ENCODE measurements at regions not wholly inside any gene's neighbourhood (a gene's known extent, or its start where the extent isn't known, plus 50 kb on each side); places are given as distances from the start of the nearest gene placed in this dataset.

DNA sequence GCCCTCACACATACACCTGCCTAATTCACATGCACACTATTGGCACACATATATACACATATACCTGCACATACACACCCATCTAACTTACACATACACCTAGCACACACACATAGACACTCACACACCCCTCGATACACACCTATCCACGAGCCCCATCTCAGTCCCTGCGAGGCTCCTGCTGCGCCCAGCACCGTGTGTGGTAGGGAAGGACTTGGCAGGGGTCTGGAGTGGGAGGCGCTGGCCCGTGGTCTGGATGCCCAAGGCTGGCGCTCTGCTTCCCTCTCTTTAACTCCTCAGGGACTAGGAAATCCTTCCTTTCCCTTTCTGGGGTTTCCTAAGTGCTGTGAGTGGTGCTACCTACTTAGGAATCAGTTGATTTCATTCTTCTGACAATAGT, 202.7 kb downstream of the UQCRFS1 start:
- no peak for DNase-seq
- intact Hi-C loops (cut with micrococcal nuclease): no loop called here
- Histone ChIP-seq H3K27ac (ENCODE audit: low read depth, low read length) (no peak overlapping the region), H3K4me1 (ENCODE audit: insufficient read depth, low read length) (no peaks in the 10 kb centered on the region), H3K9me3 (ENCODE audit: control insufficient read depth in 1 of 2, low read length in 2 of 2) (no peaks in the 10 kb centered on the region), H3K4me3 (ENCODE audit: low read length in 2 of 2) (no peak overlapping the region), H3K36me3 (ENCODE audit: insufficient read depth, low read length) (no peaks in the 10 kb centered on the region), H3K27me3 (ENCODE audit: insufficient read depth, low read length) (no peaks in the 10 kb centered on the region)
- peaks cover 0 to 2% (median 0%) of the 10 kb centered on the region in 8 donors for H3K9me3 Mint-ChIP-seq
- H3K4me3 Mint-ChIP-seq: no peak overlapping the region
- H3K36me3 Mint-ChIP-seq: no peaks in the 10 kb centered on the region
- H3K4me1 Mint-ChIP-seq: no peaks in the 10 kb centered on the region
- H3K27ac Mint-ChIP-seq: no peak overlapping the region
- ChIA-PET POLR2A (ENCODE audit: partially characterized antibody) (no interaction called here), CTCF (ENCODE audit: partially characterized antibody) (no interaction called here)
- peaks cover 0 to 2% of the 10 kb centered on the region in 2 donors for H3K27me3 Mint-ChIP-seq

GRCh38 chr19:29006057-29006735, 206.8 kb downstream of the UQCRFS1 start:
- Mint-ChIP-seq H3K27me3 (no peaks in the 10 kb centered on the region), H3K9me3 (peaks cover 0 to 2% (median 0%) of the 10 kb centered on the region in 8 donors), H3K27ac (no peak overlapping the region), H3K4me1 (no peaks in the 10 kb centered on the region), H3K36me3 (no peaks in the 10 kb centered on the region), H3K4me3 (no peak overlapping the region)
- no peaks in the 10 kb centered on the region for H3K4me1 ChIP-seq (ENCODE audit: insufficient read depth, low read length)
- intact Hi-C loops (cut with micrococcal nuclease): no loop called here
- DNase-seq: no peak
- H3K4me3 ChIP-seq (ENCODE audit: low read length in 2 of 2): no peak overlapping the region
- CTCF ChIA-PET (ENCODE audit: partially characterized antibody): interaction anchor here (1.4 kb wide), 1 partner anchor 11 kb away, joined by 4 read pairs; no protein-coding TSS in a partner anchor
- POLR2A ChIA-PET (ENCODE audit: partially characterized antibody): no interaction called here
- H3K36me3 ChIP-seq (ENCODE audit: insufficient read depth, low read length): no peaks in the 10 kb centered on the region
- H3K27ac ChIP-seq (ENCODE audit: low read depth, low read length): no peak overlapping the region
- H3K9me3 ChIP-seq (ENCODE audit: control insufficient read depth in 1 of 2, low read length in 2 of 2): no peaks in the 10 kb centered on the region
- H3K27me3 ChIP-seq (ENCODE audit: insufficient read depth, low read length): no peaks in the 10 kb centered on the region

DNA sequence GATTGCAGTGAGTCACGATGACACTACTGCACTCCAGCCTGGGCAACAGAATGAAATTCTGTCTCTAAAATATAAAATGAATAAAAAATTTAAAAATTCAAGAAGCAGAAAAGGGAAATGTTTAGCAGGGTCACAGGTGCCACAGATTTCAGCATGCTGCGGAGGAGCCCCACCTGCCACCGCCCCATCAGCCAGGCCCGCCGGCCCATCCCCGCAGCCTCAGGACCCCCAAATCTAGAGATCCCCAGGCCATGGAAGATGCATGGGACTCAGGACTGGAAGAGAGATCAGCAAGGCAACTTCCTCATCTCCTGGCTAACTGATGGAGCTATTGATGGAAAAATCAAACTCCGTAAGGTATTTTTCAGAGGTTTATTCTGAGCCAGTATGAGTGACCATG, 208.2 kb downstream of the UQCRFS1 start:
- Histone ChIP-seq H3K36me3 (ENCODE audit: insufficient read depth, low read length) (no peaks in the 10 kb centered on the region), H3K27ac (ENCODE audit: low read depth, low read length) (no peak overlapping the region), H3K4me3 (ENCODE audit: low read length in 2 of 2) (no peak overlapping the region), H3K9me3 (ENCODE audit: control insufficient read depth in 1 of 2, low read length in 2 of 2) (no peaks in the 10 kb centered on the region), H3K27me3 (ENCODE audit: insufficient read depth, low read length) (no peaks in the 10 kb centered on the region), H3K4me1 (ENCODE audit: insufficient read depth, low read length) (no peaks in the 10 kb centered on the region)
- no peak for DNase-seq
- ChIA-PET POLR2A (ENCODE audit: partially characterized antibody) (no interaction called here), CTCF (ENCODE audit: partially characterized antibody) (no interaction called here)
- H3K27ac Mint-ChIP-seq: no peak overlapping the region
- H3K36me3 Mint-ChIP-seq: no peaks in the 10 kb centered on the region
- H3K9me3 Mint-ChIP-seq: peaks cover 0 to 3% (median 0%) of the 10 kb centered on the region in 8 donors
- no peak overlapping the region for H3K4me3 Mint-ChIP-seq
- H3K27me3 Mint-ChIP-seq: no peaks in the 10 kb centered on the region
- intact Hi-C loops (cut with micrococcal nuclease): no loop called here
- no peaks in the 10 kb centered on the region for H3K4me1 Mint-ChIP-seq

- Histone ChIP-seq H3K36me3 (ENCODE audit: insufficient read depth, low read length) (no peaks in the 10 kb centered on the region), H3K4me1 (ENCODE audit: insufficient read depth, low read length) (no peaks in the 10 kb centered on the region), H3K9me3 (ENCODE audit: control insufficient read depth in 1 of 2, low read length in 2 of 2) (no peaks in the 10 kb centered on the region), H3K27me3 (ENCODE audit: insufficient read depth, low read length) (no peaks in the 10 kb centered on the region), H3K4me3 (ENCODE audit: low read length in 2 of 2) (no peak overlapping the region), H3K27ac (ENCODE audit: low read depth, low read length) (no peak overlapping the region)
- Mint-ChIP-seq H3K27me3 (peaks cover 0 to 4% of the 10 kb centered on the region in 2 donors), H3K27ac (no peak overlapping the region), H3K36me3 (no peaks in the 10 kb centered on the region), H3K9me3 (peaks cover 0 to 6% (median 2%) of the 10 kb centered on the region in 8 donors), H3K4me3 (no peak overlapping the region), H3K4me1 (no peaks in the 10 kb centered on the region)
- intact Hi-C loops (cut with micrococcal nuclease): no loop called here
- CTCF ChIA-PET (ENCODE audit: partially characterized antibody): no interaction called here
- no peak for DNase-seq
- POLR2A ChIA-PET (ENCODE audit: partially characterized antibody): no interaction called here
These were observed 209.1 kb downstream of the UQCRFS1 start for GRCh38 chr19:29003641-29004409.

DNA sequence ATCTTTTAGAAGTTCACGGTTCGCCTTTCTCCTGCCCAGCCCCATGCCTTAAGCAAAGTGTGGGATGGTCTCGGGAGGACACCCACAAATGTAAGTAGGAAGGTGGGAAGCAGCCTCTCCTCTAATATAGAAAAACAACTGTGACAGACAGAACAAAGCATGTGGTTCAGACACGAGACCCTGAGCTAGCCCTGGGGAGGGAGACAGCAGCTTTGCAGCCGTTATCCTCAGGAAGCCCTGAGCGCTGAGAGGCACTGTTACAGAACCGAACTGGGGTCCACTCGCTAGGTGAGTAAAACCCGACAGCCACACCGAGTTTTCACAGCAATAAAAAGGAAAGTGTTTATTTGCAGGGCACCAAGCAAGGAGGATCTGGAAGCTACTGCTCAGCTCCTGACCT, 210.6 kb downstream of the UQCRFS1 start:
- intact Hi-C loops (cut with micrococcal nuclease): no loop called here
- POLR2A ChIA-PET (ENCODE audit: partially characterized antibody): no interaction called here
- Mint-ChIP-seq H3K4me1 (no peaks in the 10 kb centered on the region), H3K27ac (no peak overlapping the region), H3K4me3 (no peak overlapping the region), H3K9me3 (peaks cover 0 to 15% (median 6%) of the 10 kb centered on the region in 8 donors), H3K27me3 (peaks cover 0 to 4% of the 10 kb centered on the region in 2 donors), H3K36me3 (peaks cover 0 to 3% of the 10 kb centered on the region in 2 donors)
- no peak overlapping the region for H3K4me3 ChIP-seq (ENCODE audit: low read length in 2 of 2)
- CTCF ChIA-PET (ENCODE audit: partially characterized antibody): no interaction called here
- no peak for DNase-seq
- no peaks in the 10 kb centered on the region for H3K36me3 ChIP-seq (ENCODE audit: insufficient read depth, low read length)
- H3K27ac ChIP-seq (ENCODE audit: low read depth, low read length): no peak overlapping the region
- no peaks in the 10 kb centered on the region for H3K27me3 ChIP-seq (ENCODE audit: insufficient read depth, low read length)
- no peaks in the 10 kb centered on the region for H3K4me1 ChIP-seq (ENCODE audit: insufficient read depth, low read length)
- H3K9me3 ChIP-seq (ENCODE audit: control insufficient read depth in 1 of 2, low read length in 2 of 2): no peaks in the 10 kb centered on the region

DNA sequence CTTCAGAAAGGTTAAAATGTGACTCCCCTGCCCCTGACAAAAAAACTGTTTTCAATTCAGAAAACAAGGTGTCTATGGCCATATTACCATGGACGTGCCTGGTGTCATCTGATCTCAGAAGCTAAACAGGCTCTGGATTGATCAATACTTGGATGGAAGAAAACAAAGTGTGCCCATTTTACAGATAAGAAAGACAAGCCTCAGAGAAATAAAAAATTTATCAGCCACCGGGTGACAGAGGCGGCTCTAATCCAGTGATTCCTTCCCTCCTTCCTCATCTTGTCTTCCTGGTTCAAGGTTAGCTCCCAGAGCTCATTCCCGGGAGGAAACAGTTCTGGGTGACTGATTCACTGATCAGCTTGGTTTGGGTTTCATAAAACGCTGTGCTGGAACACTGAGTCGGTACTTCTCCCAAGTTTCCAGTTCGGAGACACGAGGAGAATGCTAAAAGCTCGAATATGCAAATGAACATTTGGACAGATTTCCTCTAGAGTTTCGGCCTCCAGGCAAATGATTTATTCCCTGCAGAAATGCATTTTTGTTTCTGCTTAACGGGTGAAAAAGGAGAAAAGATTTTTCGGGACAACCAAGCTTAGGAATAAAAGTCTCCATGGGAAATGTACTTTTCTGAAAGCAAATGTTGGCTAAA, 211.2 kb downstream of the UQCRFS1 start:
- ChIA-PET CTCF (ENCODE audit: partially characterized antibody) (no interaction called here), POLR2A (ENCODE audit: partially characterized antibody) (no interaction called here)
- Histone ChIP-seq H3K27me3 (ENCODE audit: insufficient read depth, low read length) (no peaks in the 10 kb centered on the region), H3K36me3 (ENCODE audit: insufficient read depth, low read length) (no peaks in the 10 kb centered on the region), H3K4me1 (ENCODE audit: insufficient read depth, low read length) (no peaks in the 10 kb centered on the region), H3K27ac (ENCODE audit: low read depth, low read length) (no peak overlapping the region), H3K9me3 (ENCODE audit: control insufficient read depth in 1 of 2, low read length in 2 of 2) (no peaks in the 10 kb centered on the region), H3K4me3 (ENCODE audit: low read length in 2 of 2) (no peak overlapping the region)
- Mint-ChIP-seq H3K9me3 (peaks cover 0 to 21% (median 7%) of the 10 kb centered on the region in 8 donors), H3K4me1 (no peaks in the 10 kb centered on the region), H3K4me3 (no peak overlapping the region), H3K27me3 (peaks cover 0 to 4% of the 10 kb centered on the region in 2 donors), H3K36me3 (peaks cover 0 to 3% of the 10 kb centered on the region in 2 donors), H3K27ac (no peak overlapping the region)
- intact Hi-C loops (cut with micrococcal nuclease): no loop called here
- DNase-seq: no peak

DNA sequence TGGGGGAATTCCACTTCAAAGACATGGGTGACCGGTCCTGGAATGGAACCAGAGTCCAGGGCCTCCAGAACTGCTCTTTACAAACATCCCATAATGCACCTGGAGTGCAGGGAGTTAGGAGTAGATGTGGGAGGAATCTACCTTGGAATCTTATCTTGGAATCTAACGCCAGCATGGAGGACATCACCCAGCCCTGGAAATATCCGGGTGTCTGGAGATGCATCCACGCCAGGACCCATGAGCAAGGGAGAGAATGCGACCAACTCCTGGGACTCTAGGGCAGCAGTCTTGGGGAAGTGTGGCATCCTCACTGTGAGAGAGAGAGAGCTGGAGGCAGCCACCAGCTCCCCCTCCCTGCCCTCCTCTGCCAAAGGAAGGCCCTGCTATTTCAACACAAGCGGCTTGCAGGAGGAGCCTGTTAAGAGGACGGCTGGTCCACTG, 211.8 kb downstream of the UQCRFS1 start:
- intact Hi-C loops (cut with micrococcal nuclease): no loop called here
- Mint-ChIP-seq H3K4me1 (no peaks in the 10 kb centered on the region), H3K36me3 (peaks cover 0 to 3% of the 10 kb centered on the region in 2 donors), H3K9me3 (peaks cover 0 to 26% (median 7%) of the 10 kb centered on the region in 8 donors), H3K27me3 (peaks cover 0 to 4% of the 10 kb centered on the region in 2 donors), H3K27ac (no peak overlapping the region), H3K4me3 (no peak overlapping the region)
- no peak for DNase-seq
- Histone ChIP-seq H3K4me3 (ENCODE audit: low read length in 2 of 2) (no peak overlapping the region), H3K4me1 (ENCODE audit: insufficient read depth, low read length) (no peaks in the 10 kb centered on the region), H3K27ac (ENCODE audit: low read depth, low read length) (no peak overlapping the region), H3K36me3 (ENCODE audit: insufficient read depth, low read length) (no peaks in the 10 kb centered on the region), H3K9me3 (ENCODE audit: control insufficient read depth in 1 of 2, low read length in 2 of 2) (no peaks in the 10 kb centered on the region), H3K27me3 (ENCODE audit: insufficient read depth, low read length) (no peaks in the 10 kb centered on the region)
- POLR2A ChIA-PET (ENCODE audit: partially characterized antibody): no interaction called here
- CTCF ChIA-PET (ENCODE audit: partially characterized antibody): no interaction called here
